GM23248 (cell line): ENCODE measurements at regions not wholly inside any gene's neighbourhood (a gene's known extent, or its start where the extent isn't known, plus 50 kb on each side); places are given as distances from the start of the nearest gene placed in this dataset.

Experiments used
- DNase-seq: peaks from one replicate; pipeline ENCODE4 v3.0.0-alpha.2; 2015
- H2AFZ ChIP-seq: fragments of 200-600 bp; sonication (generic); 2 replicates; pipeline ENCODE4 v1.6.1; 2016; ENCODE audit warnings: antibody characterized with exemption
- H3F3A ChIP-seq: fragments of 200-600 bp; sonication (generic); 2 replicates; pipeline ENCODE4 v1.6.1; 2016; ENCODE audit warnings: mild to moderate bottlenecking, antibody characterized with exemption, mixed run types; ENCODE audit not compliant: insufficient read depth
- H3K27ac ChIP-seq: fragments of 200-600 bp; sonication (generic); 2 replicates; pipeline ENCODE4 v1.5.1; 2016; ENCODE audit warnings: mild to moderate bottlenecking
- H3K27me3 ChIP-seq: fragments of 200-600 bp; sonication (generic); replicated peaks from 2 replicates; pipeline ENCODE4 v1.6.1; 2016; ENCODE audit warnings: mild to moderate bottlenecking; ENCODE audit not compliant: insufficient read depth
- H3K36me3 ChIP-seq: fragments of 200-600 bp; sonication (generic); 2 replicates; pipeline ENCODE4 v1.6.1; 2016; ENCODE audit warnings: low read depth, mild to moderate bottlenecking
- H3K4me1 ChIP-seq: fragments of 200-600 bp; sonication (generic); 2 replicates; pipeline ENCODE4 v1.6.1; 2016; ENCODE audit warnings: mild to moderate bottlenecking; ENCODE audit not compliant: insufficient read depth
- H3K4me2 ChIP-seq: fragments of 200-600 bp; sonication (generic); one replicate; pipeline ENCODE4 v1.6.1; 2016; ENCODE audit warnings: mild to moderate bottlenecking; ENCODE audit not compliant: unreplicated experiment
- H3K4me3 ChIP-seq: fragments of 200-600 bp; sonication (generic); 2 replicates; pipeline ENCODE4 v1.5.1; 2016; ENCODE audit warnings: mild to moderate bottlenecking
- H3K79me2 ChIP-seq: fragments of 200-600 bp; sonication (generic); 2 replicates; pipeline ENCODE4 v1.6.1; 2016; ENCODE audit warnings: mild to moderate bottlenecking; ENCODE audit not compliant: insufficient read depth
- H3K9ac ChIP-seq: fragments of 200-600 bp; sonication (generic); 2 replicates; pipeline ENCODE4 v1.6.1; 2016; ENCODE audit warnings: mild to moderate bottlenecking
- H3K9me2 ChIP-seq: fragments of 200-600 bp; sonication (generic); 2 replicates; pipeline ENCODE4 v1.6.1; 2016; ENCODE audit warnings: mixed run types, mild to moderate bottlenecking, moderate library complexity; ENCODE audit not compliant: insufficient read depth
- H3K9me3 ChIP-seq: fragments of 200-600 bp; sonication (generic); one replicate; pipeline ENCODE4 v1.6.1; 2017; ENCODE audit warnings: low read depth
- H4K20me1 ChIP-seq: fragments of 200-600 bp; sonication (generic); 2 replicates; pipeline ENCODE4 v1.6.0; 2016; ENCODE audit not compliant: insufficient read depth
- EZH2 ChIP-seq: fragments of 200-600 bp; sonication (generic); IDR thresholded peaks from 2 replicates; pipeline ENCODE4 v1.6.1; 2018; ENCODE audit warnings: antibody characterized with exemption, mild to moderate bottlenecking; ENCODE audit not compliant: insufficient read depth, poor library complexity, severe bottlenecking
- EZH2phosphoT487 ChIP-seq: fragments of 200-600 bp; sonication (generic); IDR thresholded peaks from 2 replicates; pipeline ENCODE4 v1.6.1; 2018; ENCODE audit warnings: antibody characterized with exemption, moderate library complexity, mild to moderate bottlenecking, low read depth; ENCODE audit not compliant: insufficient read depth
- WGBS, 2 experiments: methylation state at CpG; one replicate each; pipeline ENCODE4 v1.1.6; 2015 to 2017; ENCODE audit warnings: low lambda C conversion rate in 2 of 2, low coverage in 1 of 2; ENCODE audit errors: missing lambda C conversion rate in 2 of 2; 5-methylcytosine and 5-hydroxymethylcytosine counted together
- in situ Hi-C: fragments of 300-500 bp; cut with MboI; formaldehyde crosslinking; loops from 2 replicates; pipeline ENCODE4 v1.15.0; 2020

DNA sequence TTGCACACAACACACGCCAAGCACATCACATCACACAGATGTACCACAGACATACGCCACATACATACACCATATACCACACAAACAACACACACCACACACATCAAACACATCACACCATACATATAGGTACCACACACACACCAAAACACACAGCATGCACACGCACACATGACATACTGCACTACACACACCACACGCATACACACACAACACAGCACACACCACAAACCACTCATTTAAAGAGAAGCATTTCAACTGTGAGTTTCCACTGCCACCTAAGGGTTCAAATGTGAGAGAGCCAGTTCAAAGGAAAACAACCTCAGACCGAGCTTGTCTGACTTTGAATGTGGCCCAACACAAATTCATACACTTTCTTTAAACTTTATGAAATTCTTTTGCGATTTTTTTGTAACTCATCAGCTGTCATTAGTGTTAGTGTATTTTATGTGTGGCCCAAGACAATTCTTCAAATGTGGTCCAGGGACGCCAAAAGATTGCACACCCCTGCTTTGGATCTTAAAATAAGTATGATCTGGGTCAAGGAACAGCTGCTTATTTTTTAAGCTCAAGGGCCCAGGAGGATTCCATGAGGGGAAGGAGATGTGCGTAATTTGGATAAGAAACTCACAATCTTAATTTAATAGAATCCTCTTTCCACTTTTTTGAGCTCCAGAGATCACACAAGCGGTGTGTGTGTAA, 494.6 kb downstream of the GADD45G start:
- Histone ChIP-seq H3K4me2 (no peak overlapping the region), H3K4me1 (no peaks in the 10 kb centered on the region), H2AFZ (no peak overlapping the region), H3K4me3 (no peak overlapping the region), H4K20me1 (no peaks in the 10 kb centered on the region), H3K27ac (no peak overlapping the region), H3K9me2 (no peaks in the 10 kb centered on the region), H3K9ac (no peak overlapping the region), H3K27me3 (no peaks in the 10 kb centered on the region), H3F3A (no peaks in the 10 kb centered on the region), H3K36me3 (no peaks in the 10 kb centered on the region), H3K9me3 (no peaks in the 10 kb centered on the region), H3K79me2 (no peaks in the 10 kb centered on the region)
- peak; percentile 42 for DNase-seq
- in situ Hi-C loops, result no loop called here
- TF ChIP-seq EZH2phosphoT487 (no peak), EZH2 (no peak)
- 51 to 54% methylated on average over 9 of the region's 9 CpGs for WGBS, 2 experiments

DNA sequence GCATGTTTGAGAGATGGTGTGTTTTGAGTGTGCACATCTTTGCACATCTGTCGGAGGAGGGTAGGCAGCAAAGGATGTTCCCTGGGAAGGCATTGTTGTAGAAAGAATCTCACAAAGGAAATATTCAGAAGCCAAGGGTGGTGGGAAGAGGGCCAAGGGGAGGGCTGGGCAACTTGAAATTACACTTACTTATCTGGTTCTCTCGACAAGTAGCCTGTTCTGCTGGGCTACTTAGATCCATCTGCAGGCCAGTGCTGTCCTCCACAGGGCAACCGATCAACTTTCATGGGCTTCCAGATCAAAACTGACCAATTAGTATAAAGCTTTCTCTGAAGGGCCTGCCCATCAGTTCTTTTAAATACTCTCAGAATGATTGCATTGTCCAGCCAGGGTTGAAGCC, 495.2 kb downstream of the GADD45G start:
- in situ Hi-C loops, result no loop called here
- no peaks in the 10 kb centered on the region for H4K20me1 ChIP-seq
- no peaks in the 10 kb centered on the region for H3K9me3 ChIP-seq
- no peaks in the 10 kb centered on the region for H3K4me1 ChIP-seq
- H3F3A ChIP-seq, result no peaks in the 10 kb centered on the region
- no peak overlapping the region for H3K4me3 ChIP-seq
- H3K4me2 ChIP-seq, result no peak overlapping the region
- no peaks in the 10 kb centered on the region for H3K36me3 ChIP-seq
- no peak overlapping the region for H3K27ac ChIP-seq
- no peaks in the 10 kb centered on the region for H3K27me3 ChIP-seq
- H3K79me2 ChIP-seq, result no peaks in the 10 kb centered on the region
- no peak overlapping the region for H2AFZ ChIP-seq
- TF ChIP-seq EZH2, result no peak
- TF ChIP-seq EZH2phosphoT487, result no peak
- H3K9ac ChIP-seq, result no peak overlapping the region
- DNase-seq, result peak; percentile 5
- 57 to 68% methylated on average over 3 of the region's 3 CpGs for WGBS, 2 experiments
- H3K9me2 ChIP-seq, result no peaks in the 10 kb centered on the region

DNA sequence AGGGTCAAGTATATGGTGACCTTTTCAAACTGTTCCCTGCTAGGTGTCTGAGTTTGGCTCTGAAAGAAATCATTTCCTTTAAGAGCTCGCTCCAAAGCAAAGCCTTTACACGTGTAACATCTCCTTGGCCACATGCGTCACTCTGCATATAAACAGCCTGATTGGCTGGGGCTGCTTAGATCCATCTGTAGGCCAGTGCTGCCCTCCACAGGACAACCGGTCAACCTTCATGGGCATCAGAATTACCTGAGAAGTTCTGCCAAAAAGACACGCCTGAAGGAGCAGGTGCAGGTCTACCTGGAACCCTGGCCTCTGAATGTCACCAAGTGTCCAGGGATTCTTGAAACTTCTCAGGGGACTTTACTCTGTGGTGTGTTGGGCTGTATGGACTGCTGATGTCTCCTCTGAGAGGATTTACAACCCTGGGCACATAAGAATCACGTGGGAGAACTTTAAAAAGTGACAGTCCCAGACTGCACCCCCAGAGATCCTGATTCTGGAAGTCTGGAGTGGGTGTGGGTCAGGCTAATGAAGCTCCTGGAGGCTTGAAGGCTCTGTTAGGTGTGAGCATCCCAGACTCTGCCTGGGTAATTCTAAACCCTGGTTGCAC, 497.6 kb downstream of the GADD45G start:
- Histone ChIP-seq H3K4me1 (no peaks in the 10 kb centered on the region), H3F3A (no peaks in the 10 kb centered on the region), H4K20me1 (no peaks in the 10 kb centered on the region), H2AFZ (0 out of 2 replicates have a peak overlapping the region, but pooled peaks have one; percentile 37), H3K9me3 (no peaks in the 10 kb centered on the region), H3K27ac (no peak overlapping the region), H3K4me3 (no peak overlapping the region), H3K27me3 (no peaks in the 10 kb centered on the region), H3K9me2 (no peaks in the 10 kb centered on the region), H3K4me2 (no peak overlapping the region), H3K9ac (no peak overlapping the region), H3K36me3 (no peaks in the 10 kb centered on the region), H3K79me2 (no peaks in the 10 kb centered on the region)
- TF ChIP-seq EZH2phosphoT487, result no peak
- no peak for TF ChIP-seq EZH2
- peak; percentile 94 for DNase-seq
- WGBS, 2 experiments, result 1 to 5% methylated on average over 6 of the region's 6 CpGs
- in situ Hi-C loops, result no loop called here

DNA sequence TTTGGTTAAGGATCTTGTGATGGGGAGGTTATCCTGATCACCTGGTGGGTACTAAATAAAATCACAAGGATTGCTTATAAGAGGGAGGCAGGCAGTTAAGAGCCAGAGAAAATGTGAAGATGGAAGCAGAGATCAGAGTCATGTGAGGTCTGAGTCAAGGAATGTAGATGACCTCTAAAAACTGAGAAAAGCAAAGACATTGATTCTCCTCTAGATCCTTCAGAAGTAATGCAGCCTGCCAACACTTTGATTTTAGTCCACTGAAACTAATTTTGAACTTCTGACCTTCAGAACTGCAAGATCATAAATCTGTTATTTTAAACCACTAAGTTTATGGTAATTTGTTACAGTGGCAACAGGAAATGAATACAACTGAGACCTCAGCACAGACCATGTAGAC, 499.0 kb downstream of the GADD45G start:
- Histone ChIP-seq H3F3A (no peaks in the 10 kb centered on the region), H3K36me3 (no peaks in the 10 kb centered on the region), H3K4me3 (no peak overlapping the region), H3K4me1 (no peaks in the 10 kb centered on the region), H3K27me3 (no peaks in the 10 kb centered on the region), H3K79me2 (no peaks in the 10 kb centered on the region), H2AFZ (no peak overlapping the region), H3K9ac (no peak overlapping the region), H4K20me1 (no peaks in the 10 kb centered on the region), H3K9me3 (no peaks in the 10 kb centered on the region), H3K4me2 (no peak overlapping the region), H3K27ac (no peak overlapping the region), H3K9me2 (no peaks in the 10 kb centered on the region)
- in situ Hi-C loops, result no loop called here
- DNase-seq, result no peak
- no peak for TF ChIP-seq EZH2phosphoT487
